ENCODE measurements at regions not wholly inside any gene's neighbourhood (a gene's known extent, or its start where the extent isn't known, plus 50 kb on each side); places are given as distances from the start of the nearest gene placed in this dataset.

DNA sequence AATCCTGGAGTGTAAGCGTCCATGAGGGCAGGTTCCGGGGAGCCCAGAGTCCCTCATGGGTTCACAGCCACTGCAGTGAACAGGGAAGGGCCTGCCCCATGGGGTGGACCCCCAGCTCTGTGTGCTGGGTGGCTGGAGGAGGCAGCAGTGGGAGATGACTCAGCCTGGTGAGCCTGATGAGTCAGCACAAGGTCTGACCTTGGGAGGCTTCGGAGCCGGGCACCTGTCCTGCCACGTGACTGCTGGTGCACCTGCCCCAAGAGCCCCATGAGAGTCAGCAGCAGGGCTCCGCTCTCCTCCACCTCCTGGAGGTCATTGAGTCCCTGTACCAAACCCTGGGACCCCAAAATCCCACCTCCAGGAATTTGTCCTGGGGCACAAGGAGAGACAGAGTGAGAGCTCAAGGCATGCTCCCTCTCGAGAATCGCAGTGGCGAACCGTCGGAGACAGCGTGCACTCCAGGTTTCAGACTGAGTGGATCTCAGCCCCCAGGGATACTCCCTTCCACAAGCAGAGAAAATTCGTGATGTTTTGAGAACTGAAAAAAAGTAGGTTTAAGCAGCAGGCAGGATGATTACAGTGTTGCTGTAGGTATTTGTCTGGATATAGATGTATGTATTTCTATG lies 1221.7 kb downstream of the BRD1 start:
- no peaks in the 10 kb centered on the region for H3K79me2 ChIP-seq (ENCODE audit: insufficient read depth, low read length)

DNA sequence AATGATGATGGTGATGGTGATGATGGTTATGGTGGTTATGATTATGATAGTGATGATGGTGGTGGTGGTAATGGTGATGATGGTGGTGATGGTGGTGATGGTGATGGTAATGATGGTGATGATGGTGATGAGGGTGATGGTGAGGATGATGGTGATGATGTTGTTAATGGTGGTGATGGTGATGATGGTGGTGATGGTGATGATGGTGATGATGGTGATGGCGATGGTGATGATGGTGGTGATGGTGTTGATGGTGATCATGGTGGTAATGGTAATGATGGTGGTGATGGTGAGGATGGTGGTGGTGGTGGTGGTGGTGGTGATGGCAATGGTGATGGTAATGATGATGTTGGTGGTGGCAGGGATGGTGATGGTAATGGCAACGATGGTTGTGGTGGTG lies 1222.5 kb downstream of the BRD1 start:
- no peak for TF ChIP-seq EZH2phosphoT487 (IDR thresholded peaks at IDR 0.05; ENCODE audit: borderline replicate concordance)
- TF ChIP-seq, protein P1, sequence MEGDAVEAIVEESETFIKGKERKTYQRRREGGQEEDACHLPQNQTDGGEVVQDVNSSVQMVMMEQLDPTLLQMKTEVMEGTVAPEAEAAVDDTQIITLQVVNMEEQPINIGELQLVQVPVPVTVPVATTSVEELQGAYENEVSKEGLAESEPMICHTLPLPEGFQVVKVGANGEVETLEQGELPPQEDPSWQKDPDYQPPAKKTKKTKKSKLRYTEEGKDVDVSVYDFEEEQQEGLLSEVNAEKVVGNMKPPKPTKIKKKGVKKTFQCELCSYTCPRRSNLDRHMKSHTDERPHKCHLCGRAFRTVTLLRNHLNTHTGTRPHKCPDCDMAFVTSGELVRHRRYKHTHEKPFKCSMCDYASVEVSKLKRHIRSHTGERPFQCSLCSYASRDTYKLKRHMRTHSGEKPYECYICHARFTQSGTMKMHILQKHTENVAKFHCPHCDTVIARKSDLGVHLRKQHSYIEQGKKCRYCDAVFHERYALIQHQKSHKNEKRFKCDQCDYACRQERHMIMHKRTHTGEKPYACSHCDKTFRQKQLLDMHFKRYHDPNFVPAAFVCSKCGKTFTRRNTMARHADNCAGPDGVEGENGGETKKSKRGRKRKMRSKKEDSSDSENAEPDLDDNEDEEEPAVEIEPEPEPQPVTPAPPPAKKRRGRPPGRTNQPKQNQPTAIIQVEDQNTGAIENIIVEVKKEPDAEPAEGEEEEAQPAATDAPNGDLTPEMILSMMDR (conservative IDR thresholded peaks at IDR 0.05; ENCODE audit: low read length): no peak

More for the DNA sequence above, 1221.7 kb downstream of the BRD1 start:
- no peak overlapping the region for H3K4me2 ChIP-seq (ENCODE audit: low read depth, low read length, poor library complexity, severe bottlenecking)
- H3F3A ChIP-seq (ENCODE audit: low read depth): no peaks in the 10 kb centered on the region
- H3K4me1 ChIP-seq (ENCODE audit: insufficient read depth, low read length, poor library complexity, severe bottlenecking): no peaks in the 10 kb centered on the region
- no peak overlapping the region for H3K4me3 ChIP-seq (ENCODE audit: low read length, poor library complexity, severe bottlenecking)
- peaks cover 6% of the 10 kb centered on the region; the same call in 1 of the 2 replicates for H3K9me3 ChIP-seq (ENCODE audit: insufficient read depth, low read depth, low read length)
- no peak overlapping the region for H3K9ac ChIP-seq (ENCODE audit: low read depth, low read length, poor library complexity, severe bottlenecking)
- H3K9me2 ChIP-seq (replicated peaks; ENCODE audit: low read depth, low read length): no peaks in the 10 kb centered on the region
- no peak overlapping the region for H2AFZ ChIP-seq (ENCODE audit: low read length)
- no peaks in the 10 kb centered on the region for H4K20me1 ChIP-seq (ENCODE audit: insufficient read depth, low read length, poor library complexity, severe bottlenecking)
- no peaks in the 10 kb centered on the region for H3K27me3 ChIP-seq (ENCODE audit: insufficient read depth, low read length, poor library complexity, severe bottlenecking)
- TF ChIP-seq EZH2phosphoT487 (IDR thresholded peaks at IDR 0.05; ENCODE audit: borderline replicate concordance): no peak
- TF ChIP-seq, protein P1 (conservative IDR thresholded peaks at IDR 0.05; ENCODE audit: low read length): no peak
- H3K36me3 ChIP-seq (ENCODE audit: insufficient read depth, low read length): no peaks in the 10 kb centered on the region

DNA sequence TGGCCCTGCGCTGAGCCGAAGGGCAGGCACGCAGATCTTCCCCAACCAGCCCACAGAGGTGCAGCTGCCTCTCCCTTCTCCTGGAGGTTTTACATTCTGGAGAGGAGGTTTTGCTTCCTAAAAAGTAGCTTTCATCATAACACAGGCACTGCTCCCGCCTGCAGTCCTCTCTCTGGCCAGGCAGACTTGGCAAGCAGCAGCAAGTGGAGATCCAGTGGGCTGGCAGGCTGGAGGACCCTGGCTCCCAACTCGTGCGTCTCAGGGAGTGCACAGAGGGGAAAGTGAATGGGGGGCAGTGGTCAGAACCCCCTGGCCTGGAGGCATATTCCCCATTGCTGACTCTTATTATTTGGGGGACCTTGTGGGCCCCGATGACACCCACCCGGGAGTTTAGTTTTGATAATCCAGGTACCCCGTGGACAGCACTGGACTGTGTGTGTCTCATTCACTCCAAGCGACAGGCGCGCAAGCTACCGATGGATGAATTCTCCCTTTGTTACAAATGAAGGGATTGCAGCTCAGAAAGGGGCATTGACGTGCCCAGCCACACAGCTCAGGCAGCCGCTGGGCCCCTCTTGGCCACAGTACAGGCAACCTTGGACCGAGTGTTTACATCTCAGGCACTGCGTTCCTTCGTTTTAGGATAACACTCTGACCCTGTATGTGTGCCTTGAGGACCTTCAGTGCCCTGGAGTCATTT lies 1223.9 kb downstream of the BRD1 start:
- Histone ChIP-seq H3K79me2 (ENCODE audit: insufficient read depth, low read length) (no peaks in the 10 kb centered on the region), H3K4me2 (ENCODE audit: low read depth, low read length, poor library complexity, severe bottlenecking) (no peak overlapping the region), H3K36me3 (ENCODE audit: insufficient read depth, low read length) (no peaks in the 10 kb centered on the region), H3K9me2 (replicated peaks; ENCODE audit: low read depth, low read length) (no peaks in the 10 kb centered on the region), H4K20me1 (ENCODE audit: insufficient read depth, low read length, poor library complexity, severe bottlenecking) (no peaks in the 10 kb centered on the region), H3K9me3 (ENCODE audit: insufficient read depth, low read depth, low read length) (peaks cover 6% of the 10 kb centered on the region; the same call in 1 of the 2 replicates), H3F3A (ENCODE audit: low read depth) (no peaks in the 10 kb centered on the region), H3K4me1 (ENCODE audit: insufficient read depth, low read length, poor library complexity, severe bottlenecking) (no peaks in the 10 kb centered on the region), H3K9ac (ENCODE audit: low read depth, low read length, poor library complexity, severe bottlenecking) (no peak overlapping the region), H2AFZ (ENCODE audit: low read length) (no peak overlapping the region), H3K27me3 (ENCODE audit: insufficient read depth, low read length, poor library complexity, severe bottlenecking) (no peaks in the 10 kb centered on the region), H3K4me3 (ENCODE audit: low read length, poor library complexity, severe bottlenecking) (no peak overlapping the region)
- TF ChIP-seq EZH2phosphoT487 (IDR thresholded peaks at IDR 0.05; ENCODE audit: borderline replicate concordance): no peak
- TF ChIP-seq, protein P1 (conservative IDR thresholded peaks at IDR 0.05; ENCODE audit: low read length): no peak

More for the DNA sequence above, 1222.5 kb downstream of the BRD1 start:
- Histone ChIP-seq H3K4me3 (ENCODE audit: low read length, poor library complexity, severe bottlenecking) (no peak overlapping the region), H2AFZ (ENCODE audit: low read length) (no peak overlapping the region), H3K79me2 (ENCODE audit: insufficient read depth, low read length) (no peaks in the 10 kb centered on the region), H3K4me2 (ENCODE audit: low read depth, low read length, poor library complexity, severe bottlenecking) (no peak overlapping the region), H4K20me1 (ENCODE audit: insufficient read depth, low read length, poor library complexity, severe bottlenecking) (no peaks in the 10 kb centered on the region), H3K27me3 (ENCODE audit: insufficient read depth, low read length, poor library complexity, severe bottlenecking) (no peaks in the 10 kb centered on the region), H3K4me1 (ENCODE audit: insufficient read depth, low read length, poor library complexity, severe bottlenecking) (no peaks in the 10 kb centered on the region), H3K9ac (ENCODE audit: low read depth, low read length, poor library complexity, severe bottlenecking) (no peak overlapping the region), H3K9me2 (replicated peaks; ENCODE audit: low read depth, low read length) (no peaks in the 10 kb centered on the region), H3K9me3 (ENCODE audit: insufficient read depth, low read depth, low read length) (peaks cover 6% of the 10 kb centered on the region; the same call in 1 of the 2 replicates), H3K36me3 (ENCODE audit: insufficient read depth, low read length) (no peaks in the 10 kb centered on the region), H3F3A (ENCODE audit: low read depth) (no peaks in the 10 kb centered on the region)
